ENCODE measurements at regions not wholly inside any gene's neighbourhood (a gene's known extent, or its start where the extent isn't known, plus 50 kb on each side); places are given as distances from the start of the nearest gene placed in this dataset.

GRCh38 chr3:135755330-135756105 lies 210.0 kb upstream of the PPP2R3A start:
- no peak overlapping the region for H3K27ac ChIP-seq
- no peaks in the 10 kb centered on the region for H3K36me3 ChIP-seq
- TF ChIP-seq, protein P1, sequence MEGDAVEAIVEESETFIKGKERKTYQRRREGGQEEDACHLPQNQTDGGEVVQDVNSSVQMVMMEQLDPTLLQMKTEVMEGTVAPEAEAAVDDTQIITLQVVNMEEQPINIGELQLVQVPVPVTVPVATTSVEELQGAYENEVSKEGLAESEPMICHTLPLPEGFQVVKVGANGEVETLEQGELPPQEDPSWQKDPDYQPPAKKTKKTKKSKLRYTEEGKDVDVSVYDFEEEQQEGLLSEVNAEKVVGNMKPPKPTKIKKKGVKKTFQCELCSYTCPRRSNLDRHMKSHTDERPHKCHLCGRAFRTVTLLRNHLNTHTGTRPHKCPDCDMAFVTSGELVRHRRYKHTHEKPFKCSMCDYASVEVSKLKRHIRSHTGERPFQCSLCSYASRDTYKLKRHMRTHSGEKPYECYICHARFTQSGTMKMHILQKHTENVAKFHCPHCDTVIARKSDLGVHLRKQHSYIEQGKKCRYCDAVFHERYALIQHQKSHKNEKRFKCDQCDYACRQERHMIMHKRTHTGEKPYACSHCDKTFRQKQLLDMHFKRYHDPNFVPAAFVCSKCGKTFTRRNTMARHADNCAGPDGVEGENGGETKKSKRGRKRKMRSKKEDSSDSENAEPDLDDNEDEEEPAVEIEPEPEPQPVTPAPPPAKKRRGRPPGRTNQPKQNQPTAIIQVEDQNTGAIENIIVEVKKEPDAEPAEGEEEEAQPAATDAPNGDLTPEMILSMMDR (IDR thresholded peaks at IDR 0.05; ENCODE audit: low read depth, low read length) = no peak
- DNase-seq (ENCODE audit: low read depth in 1 of 2, low spot score in 1 of 2) = no peak
- no peaks in the 10 kb centered on the region for H3K4me1 ChIP-seq (ENCODE audit: low read depth)
- H3K27me3 ChIP-seq = no peaks in the 10 kb centered on the region
- H3K4me3 ChIP-seq = no peak overlapping the region
- no peaks in the 10 kb centered on the region for H3K9me3 ChIP-seq (ENCODE audit: low read depth)

GRCh38 chr3:135756106-135756668 lies 209.3 kb upstream of the PPP2R3A start:
- Histone ChIP-seq H3K4me1 (ENCODE audit: low read depth) (no peaks in the 10 kb centered on the region), H3K36me3 (no peaks in the 10 kb centered on the region), H3K27ac (no peak overlapping the region), H3K27me3 (no peaks in the 10 kb centered on the region), H3K4me3 (no peak overlapping the region), H3K9me3 (ENCODE audit: low read depth) (no peaks in the 10 kb centered on the region)
- no peak for DNase-seq (ENCODE audit: low read depth in 1 of 2, low spot score in 1 of 2)
- TF ChIP-seq, protein P1 (IDR thresholded peaks at IDR 0.05; ENCODE audit: low read depth, low read length) = no peak

DNA sequence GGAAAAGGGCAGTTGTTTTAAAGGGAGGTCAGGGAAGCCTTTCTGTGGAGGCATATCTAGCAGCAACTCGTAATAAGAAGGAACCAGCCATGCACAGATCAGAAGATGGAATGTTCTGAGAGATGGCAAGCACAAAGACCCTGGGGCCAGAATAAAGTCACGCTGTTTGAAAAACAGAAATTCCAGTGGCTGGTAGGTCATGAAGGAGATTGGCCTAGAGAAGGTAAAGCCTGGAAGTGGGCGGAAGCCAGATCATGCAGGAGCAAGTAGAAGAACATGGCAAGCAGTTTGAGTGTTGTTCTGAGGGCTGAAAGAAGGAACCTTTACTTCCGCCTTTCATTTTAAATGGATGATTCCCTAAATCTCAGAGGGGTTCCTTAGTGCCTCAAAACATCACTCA lies 208.1 kb upstream of the PPP2R3A start:
- Histone ChIP-seq H3K27me3 (no peaks in the 10 kb centered on the region), H3K36me3 (no peaks in the 10 kb centered on the region), H3K4me1 (ENCODE audit: low read depth) (no peaks in the 10 kb centered on the region), H3K4me3 (no peak overlapping the region), H3K9me3 (ENCODE audit: low read depth) (no peaks in the 10 kb centered on the region), H3K27ac (no peak overlapping the region)
- DNase-seq (ENCODE audit: low read depth in 1 of 2, low spot score in 1 of 2) = no peak
- TF ChIP-seq, protein P1 (IDR thresholded peaks at IDR 0.05; ENCODE audit: low read depth, low read length) = no peak

DNA sequence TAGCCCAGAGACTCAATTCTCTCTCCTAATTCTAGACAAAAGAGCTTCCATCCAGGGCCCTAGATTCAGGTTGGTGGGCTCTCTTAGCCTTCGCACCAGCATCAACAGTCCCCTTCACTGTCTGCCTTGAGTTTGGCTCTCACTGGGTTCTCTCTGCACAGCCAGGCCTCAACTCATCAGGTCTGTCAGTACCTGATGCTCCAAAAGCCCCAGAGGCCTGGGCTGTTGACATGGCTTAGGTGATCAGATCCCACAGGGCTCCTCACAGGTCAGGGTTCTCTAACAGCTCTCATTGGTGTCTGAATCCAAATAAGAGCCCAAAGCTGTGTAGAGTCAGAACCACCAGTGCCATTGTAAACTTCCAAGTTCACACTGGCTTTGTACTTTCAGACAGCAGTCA lies 206.6 kb upstream of the PPP2R3A start:
- no peak for DNase-seq (ENCODE audit: low read depth in 1 of 2, low spot score in 1 of 2)
- Histone ChIP-seq H3K36me3 (no peaks in the 10 kb centered on the region), H3K27ac (no peak overlapping the region), H3K4me1 (ENCODE audit: low read depth) (no peaks in the 10 kb centered on the region), H3K4me3 (no peak overlapping the region), H3K9me3 (ENCODE audit: low read depth) (no peaks in the 10 kb centered on the region), H3K27me3 (no peaks in the 10 kb centered on the region)
- TF ChIP-seq, protein P1 (IDR thresholded peaks at IDR 0.05; ENCODE audit: low read depth, low read length) = no peak

DNA sequence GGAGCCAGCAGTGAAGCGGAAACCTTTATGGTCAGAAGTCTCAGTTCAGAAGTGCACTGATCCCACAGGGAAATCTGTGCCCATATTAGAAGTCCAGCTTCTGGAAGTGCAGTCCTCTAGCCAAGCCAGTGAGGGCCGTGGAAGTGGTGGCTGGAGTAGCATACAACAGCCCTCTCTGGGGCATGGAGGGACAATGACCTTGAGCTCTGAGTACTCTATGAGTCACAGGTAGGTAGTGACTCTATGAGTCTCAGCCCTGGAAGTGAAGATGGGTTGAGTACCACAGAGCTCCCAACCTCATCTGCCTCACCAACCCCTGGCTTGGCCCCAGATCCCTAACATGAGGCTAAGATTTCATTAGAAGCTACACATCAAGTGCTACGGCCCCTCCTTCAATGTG lies 205.9 kb upstream of the PPP2R3A start:
- Histone ChIP-seq H3K9me3 (ENCODE audit: low read depth) (no peaks in the 10 kb centered on the region), H3K36me3 (no peaks in the 10 kb centered on the region), H3K4me3 (no peak overlapping the region), H3K27ac (no peak overlapping the region), H3K4me1 (ENCODE audit: low read depth) (no peaks in the 10 kb centered on the region), H3K27me3 (no peaks in the 10 kb centered on the region)
- DNase-seq (ENCODE audit: low read depth in 1 of 2, low spot score in 1 of 2) = no peak
- TF ChIP-seq, protein P1 (IDR thresholded peaks at IDR 0.05; ENCODE audit: low read depth, low read length) = no peak
